ENCODE measurements at regions not wholly inside any gene's neighbourhood (a gene's known extent, or its start where the extent isn't known, plus 50 kb on each side); places are given as distances from the start of the nearest gene placed in this dataset.

DNA sequence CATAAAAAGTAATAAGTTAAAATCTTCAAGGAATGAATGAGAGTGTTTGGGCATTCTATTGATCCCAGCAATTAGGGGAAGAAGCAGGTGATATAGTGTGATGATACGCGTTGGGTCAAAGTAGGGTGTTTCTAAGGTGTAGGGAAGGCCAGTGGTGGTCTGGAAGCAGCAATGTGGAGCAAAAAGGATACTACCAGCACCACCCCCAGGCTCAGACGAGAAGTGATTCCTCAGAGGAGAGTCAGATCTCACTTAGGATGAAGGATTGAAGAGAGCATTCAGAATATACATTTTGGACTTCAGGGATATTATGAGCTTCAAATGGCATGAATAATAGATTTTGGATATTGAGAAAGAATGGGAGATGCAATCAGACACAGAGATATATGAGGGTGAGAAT lies 497.6 kb downstream of the RMST start:
- Mint-ChIP-seq H3K9me3 (ENCODE audit: low read depth, unreplicated experiment) (peaks cover 11% of the 10 kb centered on the region), H3K4me3 (ENCODE audit: low read depth, unreplicated experiment) (no peak overlapping the region), H3K36me3 (ENCODE audit: insufficient read depth, unreplicated experiment) (no peaks in the 10 kb centered on the region), H3K27ac (ENCODE audit: unreplicated experiment) (no peak overlapping the region), H3K27me3 (ENCODE audit: unreplicated experiment) (no peaks in the 10 kb centered on the region), H3K4me1 (ENCODE audit: low read depth, unreplicated experiment) (no peaks in the 10 kb centered on the region)
- CTCF ChIA-PET = interaction anchor here (1.7 to 1.8 kb wide), 2 partner anchors 15 to 246 kb away, joined by 6 to 7 read pairs; no protein-coding TSS in a partner anchor
- no TSS peak for BruUV-seq (replicated peaks)
- TF ChIP-seq, protein P1, sequence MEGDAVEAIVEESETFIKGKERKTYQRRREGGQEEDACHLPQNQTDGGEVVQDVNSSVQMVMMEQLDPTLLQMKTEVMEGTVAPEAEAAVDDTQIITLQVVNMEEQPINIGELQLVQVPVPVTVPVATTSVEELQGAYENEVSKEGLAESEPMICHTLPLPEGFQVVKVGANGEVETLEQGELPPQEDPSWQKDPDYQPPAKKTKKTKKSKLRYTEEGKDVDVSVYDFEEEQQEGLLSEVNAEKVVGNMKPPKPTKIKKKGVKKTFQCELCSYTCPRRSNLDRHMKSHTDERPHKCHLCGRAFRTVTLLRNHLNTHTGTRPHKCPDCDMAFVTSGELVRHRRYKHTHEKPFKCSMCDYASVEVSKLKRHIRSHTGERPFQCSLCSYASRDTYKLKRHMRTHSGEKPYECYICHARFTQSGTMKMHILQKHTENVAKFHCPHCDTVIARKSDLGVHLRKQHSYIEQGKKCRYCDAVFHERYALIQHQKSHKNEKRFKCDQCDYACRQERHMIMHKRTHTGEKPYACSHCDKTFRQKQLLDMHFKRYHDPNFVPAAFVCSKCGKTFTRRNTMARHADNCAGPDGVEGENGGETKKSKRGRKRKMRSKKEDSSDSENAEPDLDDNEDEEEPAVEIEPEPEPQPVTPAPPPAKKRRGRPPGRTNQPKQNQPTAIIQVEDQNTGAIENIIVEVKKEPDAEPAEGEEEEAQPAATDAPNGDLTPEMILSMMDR (IDR thresholded peaks at IDR 0.05; ENCODE audit: unreplicated experiment) = no peak
- intact Hi-C loops (cut with micrococcal nuclease; ENCODE audit: unreplicated experiment) = loop anchor here (2.0 to 10.0 kb wide), 2 partner anchors 243 to 555 kb away; no protein-coding TSS in a partner anchor
- no peak for DNase-seq

DNA sequence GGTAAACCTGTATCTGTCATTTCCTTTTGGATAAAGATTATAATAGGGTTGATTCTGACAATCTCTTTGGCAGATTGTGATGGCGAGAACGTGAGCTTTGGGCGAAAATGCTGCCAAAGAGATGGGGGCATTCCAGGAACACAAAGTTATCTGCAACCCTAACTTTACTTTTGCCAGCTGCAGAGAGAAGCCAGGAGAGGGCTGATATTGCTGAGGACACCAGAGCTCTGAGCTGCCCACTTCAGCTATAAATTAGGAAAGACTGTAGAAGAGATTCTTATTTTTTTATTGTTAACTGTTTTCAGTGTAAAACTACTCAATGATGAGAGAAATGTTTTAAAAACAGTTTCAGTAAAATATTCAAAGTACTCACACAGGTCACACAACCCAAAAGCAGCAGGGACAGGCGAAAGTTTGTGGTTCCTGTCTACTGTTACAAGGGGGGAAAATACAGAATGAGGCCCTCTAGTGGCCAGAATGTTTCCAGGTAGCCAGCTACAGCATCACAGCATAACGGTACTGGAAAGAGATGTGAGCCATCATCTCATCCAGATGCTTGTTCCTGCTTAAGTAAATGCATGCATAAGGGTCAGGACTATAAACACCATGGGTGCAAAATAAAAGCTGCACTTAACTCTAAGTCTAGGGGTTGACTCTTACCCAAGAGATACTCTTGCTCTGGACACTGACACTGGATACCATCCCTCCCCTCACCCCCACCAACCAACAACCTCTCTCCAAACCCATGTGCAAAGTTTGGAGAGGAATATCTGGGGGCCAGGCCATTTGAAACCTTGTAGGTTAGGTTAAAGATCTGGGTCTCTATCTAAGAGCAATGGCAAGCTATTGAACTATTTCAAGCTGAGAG lies 498.4 kb downstream of the RMST start:
- Mint-ChIP-seq H3K27me3 (ENCODE audit: unreplicated experiment) (no peaks in the 10 kb centered on the region), H3K4me1 (ENCODE audit: low read depth, unreplicated experiment) (no peaks in the 10 kb centered on the region), H3K9me3 (ENCODE audit: low read depth, unreplicated experiment) (peaks cover 7% of the 10 kb centered on the region), H3K4me3 (ENCODE audit: low read depth, unreplicated experiment) (no peak overlapping the region), H3K36me3 (ENCODE audit: insufficient read depth, unreplicated experiment) (no peaks in the 10 kb centered on the region), H3K27ac (ENCODE audit: unreplicated experiment) (no peak overlapping the region)
- TF ChIP-seq, protein P1 (IDR thresholded peaks at IDR 0.05; ENCODE audit: unreplicated experiment) = peak; percentile 67
- peak; percentile 56 for DNase-seq
- intact Hi-C loops (cut with micrococcal nuclease; ENCODE audit: unreplicated experiment) = loop anchor here (2.0 to 10.0 kb wide), 2 partner anchors 244 to 556 kb away; no protein-coding TSS in a partner anchor
- CTCF ChIA-PET = interaction anchor here (0.6 to 1.7 kb wide), 2 partner anchors 10 to 247 kb away, joined by 3 to 6 read pairs; no protein-coding TSS in a partner anchor
- no TSS peak for BruUV-seq (replicated peaks)

GRCh38 chr12:97967831-97968230 lies 505.2 kb downstream of the RMST start:
- TF ChIP-seq, protein P1 (IDR thresholded peaks at IDR 0.05; ENCODE audit: unreplicated experiment) = no peak
- Mint-ChIP-seq H3K36me3 (ENCODE audit: insufficient read depth, unreplicated experiment) (no peaks in the 10 kb centered on the region), H3K27ac (ENCODE audit: unreplicated experiment) (no peak overlapping the region), H3K4me3 (ENCODE audit: low read depth, unreplicated experiment) (no peak overlapping the region), H3K4me1 (ENCODE audit: low read depth, unreplicated experiment) (no peaks in the 10 kb centered on the region), H3K9me3 (ENCODE audit: low read depth, unreplicated experiment) (no peaks in the 10 kb centered on the region), H3K27me3 (ENCODE audit: unreplicated experiment) (no peaks in the 10 kb centered on the region)
- BruUV-seq (replicated peaks) = no TSS peak
- DNase-seq = no peak
- CTCF ChIA-PET = interaction anchor here (1.2 kb wide), 1 partner anchor 169 kb away, joined by 3 read pairs; no protein-coding TSS in a partner anchor
- intact Hi-C loops (cut with micrococcal nuclease; ENCODE audit: unreplicated experiment) = loop anchor here (10.0 kb wide), 1 partner anchor 563 kb away; no protein-coding TSS in a partner anchor

- no TSS peak for BruUV-seq (replicated peaks)
- DNase-seq = no peak
- TF ChIP-seq, protein P1 (IDR thresholded peaks at IDR 0.05; ENCODE audit: unreplicated experiment) = no peak
- H3K36me3 Mint-ChIP-seq (ENCODE audit: insufficient read depth, unreplicated experiment) = no peaks in the 10 kb centered on the region
- H3K27me3 Mint-ChIP-seq (ENCODE audit: unreplicated experiment) = no peaks in the 10 kb centered on the region
- no peak overlapping the region for H3K27ac Mint-ChIP-seq (ENCODE audit: unreplicated experiment)
- no peak overlapping the region for H3K4me3 Mint-ChIP-seq (ENCODE audit: low read depth, unreplicated experiment)
- no peaks in the 10 kb centered on the region for H3K9me3 Mint-ChIP-seq (ENCODE audit: low read depth, unreplicated experiment)
- intact Hi-C loops (cut with micrococcal nuclease; ENCODE audit: unreplicated experiment) = loop anchor here (10.0 kb wide), 1 partner anchor 564 kb away; no protein-coding TSS in a partner anchor
- no peaks in the 10 kb centered on the region for H3K4me1 Mint-ChIP-seq (ENCODE audit: low read depth, unreplicated experiment)
- CTCF ChIA-PET = no interaction called here
Observed at GRCh38 chr12:97968641-97969197, 506.1 kb downstream of the RMST start.
